H1 (cell line): ENCODE measurements at regions not wholly inside any gene's neighbourhood (a gene's known extent, or its start where the extent isn't known, plus 50 kb on each side); places are given as distances from the start of the nearest gene placed in this dataset.

Experiments
- CTCF ChIA-PET: fragments of 300-600 bp; sonication (Branson Sonifier 250); formaldehyde crosslinking; loops from one replicate; lab custom pipeline; 2021; ENCODE audit not compliant: partially characterized antibody; lab: Charles Lee
- POLR2A ChIA-PET: fragments of 300-600 bp; sonication (Branson Sonifier 250); formaldehyde crosslinking; loops from one replicate; lab custom pipeline; 2021; ENCODE audit warnings: inconsistent platforms; ENCODE audit not compliant: partially characterized antibody; lab: Charles Lee
- DNase-seq, 2 experiments: peaks; one replicate each; pipeline versions ENCODE4 v3.0.0 to v3.0.0-alpha.2; 2010 to 2022; ENCODE audit warnings: low spot score in 2 of 2, low read depth in 1 of 2, mixed read lengths in 1 of 2
- FAIRE-seq: peaks from 2 replicates; lab custom pipeline; 2011; peaks lifted over from hg19 to GRCh38; lab: Jason Lieb, UNC
- H2AFZ ChIP-seq: 2 replicates; pipeline ENCODE4 v1.8.1; 2012; ENCODE audit warnings: low read length, inconsistent platforms
- H2AK5ac ChIP-seq: 2 replicates; pipeline ENCODE4 v1.6.1; 2013; ENCODE audit warnings: low read depth, low read length
- H2BK120ac ChIP-seq: replicated peaks from 2 replicates; pipeline ENCODE3; 2013; ENCODE audit warnings: low read depth, low read length, inconsistent platforms
- H2BK12ac ChIP-seq: 2 replicates; pipeline ENCODE4 v1.6.1; 2013; ENCODE audit warnings: low read depth, low read length
- H2BK15ac ChIP-seq: 2 replicates; pipeline ENCODE4 v1.6.1; 2013; ENCODE audit warnings: low read length
- H2BK20ac ChIP-seq: 2 replicates; pipeline ENCODE4 v1.6.1; 2013; ENCODE audit warnings: low read length
- H2BK5ac ChIP-seq: 2 replicates; pipeline ENCODE4 v1.6.1; 2013; ENCODE audit warnings: low read depth, low read length
- H3K14ac ChIP-seq: 2 replicates; pipeline ENCODE4 v1.6.1; 2013; ENCODE audit warnings: inconsistent platforms; ENCODE audit not compliant: insufficient read length
- H3K18ac ChIP-seq: 2 replicates; pipeline ENCODE4 v1.6.1; 2013; ENCODE audit warnings: low read length; ENCODE audit errors: extremely low read depth
- H3K23ac ChIP-seq: 2 replicates; pipeline ENCODE4 v1.6.1; 2013; ENCODE audit warnings: inconsistent platforms; ENCODE audit not compliant: insufficient read length
- H3K23me2 ChIP-seq: 2 replicates; pipeline ENCODE4 v1.6.1; 2013; ENCODE audit warnings: low read depth, low read length
- H3K27ac ChIP-seq: 2 replicates; pipeline ENCODE4 v1.6.1; 2011; ENCODE audit warnings: low read depth, low read length, inconsistent platforms
- H3K27me3 ChIP-seq, 4 experiments: replicated peaks in 1 of 4; 1 replicate in 1 of 4; 2 replicates in 3 of 4; pipeline versions ENCODE4 v1.6.1 to v1.8.1; 2011 to 2013; ENCODE audit warnings: low read length in 3 of 4, mild to moderate bottlenecking in 3 of 4, inconsistent platforms in 2 of 4, mixed read lengths in 2 of 4, moderate library complexity in 1 of 4; ENCODE audit not compliant: control insufficient read depth in 3 of 4, insufficient read depth in 3 of 4; ENCODE audit errors: extremely low read depth in 1 of 4
- H3K36me3 ChIP-seq, 4 experiments: 2 replicates each; pipeline versions ENCODE4 v1.6.1 to v1.8.1; 2011 to 2013; ENCODE audit warnings: mild to moderate bottlenecking in 4 of 4, low read length in 3 of 4, moderate library complexity in 2 of 4, control low read depth in 1 of 4, inconsistent platforms in 1 of 4; ENCODE audit not compliant: insufficient read depth in 4 of 4, control insufficient read depth in 2 of 4
- H3K4ac ChIP-seq: replicated peaks from 2 replicates; pipeline ENCODE3; 2013; ENCODE audit warnings: low read length, low read depth, mixed read lengths, inconsistent platforms; ENCODE audit not compliant: insufficient read length
- H3K4me1 ChIP-seq, 4 experiments: replicated peaks in 1 of 4; 1 replicate in 1 of 4; 2 replicates in 3 of 4; pipeline versions ENCODE4 v1.6.1 to v1.8.1; 2011 to 2013; ENCODE audit warnings: low read length in 3 of 4, inconsistent platforms in 2 of 4, mixed read lengths in 1 of 4; ENCODE audit not compliant: insufficient read depth in 4 of 4, control insufficient read depth in 3 of 4
- H3K4me2 ChIP-seq, 2 experiments: 2 replicates each; pipeline versions ENCODE4 v1.6.1 to v1.8.1; 2011 to 2013; ENCODE audit warnings: low read depth in 2 of 2, low read length in 2 of 2, control low read depth in 1 of 2, inconsistent platforms in 1 of 2, mild to moderate bottlenecking in 1 of 2; ENCODE audit not compliant: insufficient read depth in 1 of 2
- H3K4me3 ChIP-seq, 4 experiments: fragments of 200-600, 300-600 bp in 1 of 4; sonication (generic), shearing (Covaris generic), sonication (Bioruptor Twin) in 1 of 4; 2 replicates each; pipeline versions ENCODE4 v1.5.1 to v1.8.1; 2011 to 2016; ENCODE audit warnings: low read length in 4 of 4, low read depth in 3 of 4, control low read depth in 2 of 4, inconsistent platforms in 2 of 4, mild to moderate bottlenecking in 2 of 4, mixed read lengths in 1 of 4, moderate library complexity in 1 of 4; ENCODE audit not compliant: insufficient read depth in 2 of 4; ENCODE audit errors: extremely low read depth in 1 of 4
- H3K56ac ChIP-seq: replicated peaks from 2 replicates; pipeline ENCODE3; 2013; ENCODE audit warnings: low read depth, mild to moderate bottlenecking, mixed read lengths, low read length, inconsistent platforms; ENCODE audit not compliant: insufficient read length
- H3K79me1 ChIP-seq: 2 replicates; pipeline ENCODE4 v1.6.1; 2013; ENCODE audit warnings: low read depth, low read length, control low read depth
- H3K79me2 ChIP-seq, 2 experiments: 2 replicates each; pipeline versions ENCODE4 v1.6.1 to v1.8.1; 2012 to 2013; ENCODE audit warnings: low read length in 2 of 2, mild to moderate bottlenecking in 2 of 2, inconsistent platforms in 1 of 2; ENCODE audit not compliant: insufficient read depth in 2 of 2, control insufficient read depth in 1 of 2
- H3K9ac ChIP-seq, 4 experiments: replicated peaks in 1 of 4; 1 replicate in 1 of 4; 2 replicates in 3 of 4; pipeline versions ENCODE4 v1.6.1 to v1.8.1; 2011 to 2013; ENCODE audit warnings: low read depth in 3 of 4, low read length in 3 of 4, control low read depth in 2 of 4, mild to moderate bottlenecking in 2 of 4, moderate library complexity in 2 of 4, inconsistent platforms in 1 of 4; ENCODE audit errors: extremely low read depth in 1 of 4
- H3K9me3 ChIP-seq, 2 experiments: 2 replicates each; pipeline versions ENCODE4 v1.6.1 to v1.8.1; 2012 to 2013; ENCODE audit warnings: mild to moderate bottlenecking in 2 of 2, moderate library complexity in 2 of 2, control low read depth in 1 of 2, inconsistent platforms in 1 of 2, low read depth in 1 of 2, low read length in 1 of 2, mixed read lengths in 1 of 2; ENCODE audit not compliant: insufficient read depth in 2 of 2
- H4K20me1 ChIP-seq, 2 experiments: replicated peaks in 1 of 2; 2 replicates each; pipeline versions ENCODE3 to v1.8.1; 2011 to 2013; ENCODE audit warnings: inconsistent platforms in 2 of 2, low read length in 2 of 2, mild to moderate bottlenecking in 1 of 2; ENCODE audit not compliant: insufficient read depth in 2 of 2, control insufficient read depth in 1 of 2
- H4K5ac ChIP-seq: 2 replicates; pipeline ENCODE4 v1.6.1; 2013; ENCODE audit warnings: low read length, low read depth, mixed read lengths, inconsistent platforms; ENCODE audit not compliant: insufficient read length
- H4K8ac ChIP-seq: 2 replicates; pipeline ENCODE4 v1.8.0; 2013; ENCODE audit warnings: mild to moderate bottlenecking, moderate library complexity, low read length, inconsistent platforms; ENCODE audit not compliant: insufficient read depth; ENCODE audit errors: extremely low read depth
- H4K91ac ChIP-seq: replicated peaks from 2 replicates; pipeline ENCODE3; 2013; ENCODE audit warnings: low read length, mixed read lengths, inconsistent platforms; ENCODE audit not compliant: insufficient read length
- BACH1 ChIP-seq: IDR thresholded peaks from 2 replicates; pipeline ENCODE4 v1.6.1; 2012; ENCODE audit warnings: low read length, improper control_type of control experiment
- BCL11A ChIP-seq, 2 experiments: IDR thresholded peaks; one replicate each; pipeline ENCODE4 v1.6.1; 2011; ENCODE audit warnings: low read depth in 2 of 2, low read length in 2 of 2, mild to moderate bottlenecking in 2 of 2
- CHD2 ChIP-seq: IDR thresholded peaks from 2 replicates; pipeline ENCODE4 v1.6.1; 2012; ENCODE audit warnings: low read length, improper control_type of control experiment
- KDM1A ChIP-seq: fragments of 200-600, 300-600 bp; sonication (generic); IDR thresholded peaks from 2 replicates; pipeline ENCODE4 v1.7.1; 2016; ENCODE audit warnings: mild to moderate bottlenecking, low read length, borderline replicate concordance
- RXRA ChIP-seq: IDR thresholded peaks from 2 replicates; pipeline ENCODE4 v1.6.1; 2011; ENCODE audit warnings: low read depth, mild to moderate bottlenecking, low read length, moderate library complexity; ENCODE audit not compliant: insufficient read depth
- WGBS, 2 experiments: shearing (Covaris generic) in 1 of 2; methylation state at CpG; one replicate each; pipeline versions ENCODE4 v1.1.6 to v1.1.7; 2013 to 2015; ENCODE audit warnings: low lambda C conversion rate in 2 of 2, mixed read lengths in 2 of 2, inconsistent platforms in 1 of 2, low coverage in 1 of 2, missing lambda C conversion rate in 1 of 2; ENCODE audit not compliant: insufficient replicate concordance in 2 of 2, insufficient coverage in 1 of 2, insufficient read length in 1 of 2; ENCODE audit errors: extremely low coverage in 1 of 2, missing lambda C conversion rate in 1 of 2; 5-methylcytosine and 5-hydroxymethylcytosine counted together

DNA sequence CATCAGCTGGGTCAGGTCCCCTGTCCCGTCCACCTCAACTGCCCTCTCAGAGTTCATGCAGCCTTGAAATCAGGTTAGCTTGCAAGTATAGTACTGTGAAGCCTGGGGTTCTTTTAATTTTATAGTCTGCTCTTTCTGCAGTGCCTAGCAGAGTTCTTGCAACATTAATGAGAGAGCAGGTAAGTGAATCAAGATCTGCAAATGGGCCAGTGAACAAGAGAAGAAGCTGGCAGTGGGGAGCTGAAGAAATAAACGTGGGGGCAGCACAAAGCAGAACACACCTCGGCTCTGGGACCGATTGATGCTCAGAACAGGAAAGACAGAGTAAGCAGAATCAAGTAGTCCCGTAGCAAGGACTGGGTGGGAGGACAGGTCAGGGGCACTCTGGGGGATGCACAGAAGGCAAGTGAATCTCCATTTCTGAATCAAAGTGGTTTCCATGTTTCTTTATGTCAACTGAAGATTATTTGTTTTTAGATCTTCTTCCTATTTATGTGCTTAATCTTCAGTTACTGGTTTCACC, 675.5 kb downstream of the RNF144A start:
- H3K4ac ChIP-seq = no peak overlapping the region
- H3K27me3 ChIP-seq = no peaks in the 10 kb centered on the region
- H4K8ac ChIP-seq = no peak overlapping the region
- WGBS, 2 experiments = 80% methylated on average over 5 of the region's 5 CpGs; no CpG with 5 or more reads in 1 of the 2 experiments
- H3K9ac ChIP-seq = no peak overlapping the region
- H3K18ac ChIP-seq = no peak overlapping the region
- TF ChIP-seq RXRA (no peak), CHD2 (no peak), BACH1 (no peak), BCL11A (IDR thresholded peaks at IDR 0.05; ENCODE audit: low read depth in 2 of 2, low read length in 2 of 2) (no peak), KDM1A (no peak)
- no peak overlapping the region for H2BK15ac ChIP-seq
- POLR2A ChIA-PET = no interaction called here
- no peak overlapping the region for H2AFZ ChIP-seq
- DNase-seq (no peak), FAIRE-seq (no peak)
- no peak overlapping the region for H3K23ac ChIP-seq
- no peak overlapping the region for H2BK12ac ChIP-seq
- no peak overlapping the region for H3K4me2 ChIP-seq
- H3K79me2 ChIP-seq = no peaks in the 10 kb centered on the region
- CTCF ChIA-PET = interaction anchor here (0.7 to 1.6 kb wide), 2 partner anchors 79 to 1299 kb away, joined by 3 to 4 read pairs; no protein-coding TSS in a partner anchor
- H3K36me3 ChIP-seq = no peaks in the 10 kb centered on the region
- H3K27ac ChIP-seq = no peak overlapping the region
- H4K91ac ChIP-seq = no peak overlapping the region
- no peak overlapping the region for H3K56ac ChIP-seq
- H4K5ac ChIP-seq = no peak overlapping the region
- H2AK5ac ChIP-seq = no peak overlapping the region
- H2BK120ac ChIP-seq = no peak overlapping the region
- H3K23me2 ChIP-seq = no peaks in the 10 kb centered on the region
- H3K79me1 ChIP-seq = no peaks in the 10 kb centered on the region
- H2BK5ac ChIP-seq = no peak overlapping the region
- H4K20me1 ChIP-seq = no peaks in the 10 kb centered on the region
- no peaks in the 10 kb centered on the region for H3K4me1 ChIP-seq
- no peak overlapping the region for H3K14ac ChIP-seq
- H3K4me3 ChIP-seq = no peak overlapping the region
- no peaks in the 10 kb centered on the region for H3K9me3 ChIP-seq
- no peak overlapping the region for H2BK20ac ChIP-seq
